ENCODE measurements at regions not wholly inside any gene's neighbourhood (a gene's known extent, or its start where the extent isn't known, plus 50 kb on each side); places are given as distances from the start of the nearest gene placed in this dataset.

- TF ChIP-seq, protein P1, sequence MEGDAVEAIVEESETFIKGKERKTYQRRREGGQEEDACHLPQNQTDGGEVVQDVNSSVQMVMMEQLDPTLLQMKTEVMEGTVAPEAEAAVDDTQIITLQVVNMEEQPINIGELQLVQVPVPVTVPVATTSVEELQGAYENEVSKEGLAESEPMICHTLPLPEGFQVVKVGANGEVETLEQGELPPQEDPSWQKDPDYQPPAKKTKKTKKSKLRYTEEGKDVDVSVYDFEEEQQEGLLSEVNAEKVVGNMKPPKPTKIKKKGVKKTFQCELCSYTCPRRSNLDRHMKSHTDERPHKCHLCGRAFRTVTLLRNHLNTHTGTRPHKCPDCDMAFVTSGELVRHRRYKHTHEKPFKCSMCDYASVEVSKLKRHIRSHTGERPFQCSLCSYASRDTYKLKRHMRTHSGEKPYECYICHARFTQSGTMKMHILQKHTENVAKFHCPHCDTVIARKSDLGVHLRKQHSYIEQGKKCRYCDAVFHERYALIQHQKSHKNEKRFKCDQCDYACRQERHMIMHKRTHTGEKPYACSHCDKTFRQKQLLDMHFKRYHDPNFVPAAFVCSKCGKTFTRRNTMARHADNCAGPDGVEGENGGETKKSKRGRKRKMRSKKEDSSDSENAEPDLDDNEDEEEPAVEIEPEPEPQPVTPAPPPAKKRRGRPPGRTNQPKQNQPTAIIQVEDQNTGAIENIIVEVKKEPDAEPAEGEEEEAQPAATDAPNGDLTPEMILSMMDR (IDR thresholded peaks at IDR 0.05), result no peak
- TF ChIP-seq MEF2A (IDR thresholded peaks at IDR 0.05; ENCODE audit: borderline replicate concordance, low read depth) (no peak), JUND (IDR thresholded peaks at IDR 0.05) (no peak), RAD21 (IDR thresholded peaks at IDR 0.05; ENCODE audit: low read length) (no peak), PBX3 (IDR thresholded peaks at IDR 0.05) (no peak)
Measured at GRCh38 chr19:29329460-29330134, 116.6 kb upstream of the UQCRFS1 start.

Data from SK-N-SH (cell line).